Keratinocyte (primary cell): ENCODE measurements at regions not wholly inside any gene's neighbourhood (a gene's known extent, or its start where the extent isn't known, plus 50 kb on each side); places are given as distances from the start of the nearest gene placed in this dataset.

Experiments used
- DNase-seq: peaks from one replicate; pipeline ENCODE4 v3.0.0-alpha.2; 2011; ENCODE audit warnings: low read depth, missing footprints, low spot score
- FAIRE-seq: peaks from 2 replicates; lab custom pipeline; 2011; peaks lifted over from hg19 to GRCh38; lab: Jason Lieb, UNC
- H2AFZ ChIP-seq: 2 replicates; pipeline ENCODE4 v1.6.0; 2012; ENCODE audit warnings: low read length, control low read depth, inconsistent platforms; ENCODE audit not compliant: control insufficient read depth
- H3K27ac ChIP-seq: 2 replicates; pipeline ENCODE4 v1.5.1; 2011; ENCODE audit warnings: low read length; ENCODE audit not compliant: control insufficient read depth, insufficient read depth
- H3K27me3 ChIP-seq: 3 replicates; pipeline ENCODE4 v1.6.0; 2011; ENCODE audit warnings: low read length; ENCODE audit not compliant: control insufficient read depth, insufficient read depth; ENCODE audit errors: extremely low read depth
- H3K36me3 ChIP-seq, 2 experiments: 2 replicates in 1 of 2; 3 replicates in 1 of 2; pipeline ENCODE4 v1.5.1; 2011; ENCODE audit warnings: low read length in 2 of 2, mild to moderate bottlenecking in 1 of 2; ENCODE audit not compliant: control insufficient read depth in 2 of 2, insufficient read depth in 2 of 2; ENCODE audit errors: extremely low read depth in 1 of 2
- H3K4me1 ChIP-seq: 3 replicates; pipeline ENCODE4 v1.5.1; 2011; ENCODE audit warnings: low read length; ENCODE audit not compliant: control insufficient read depth, insufficient read depth; ENCODE audit errors: extremely low read depth
- H3K4me2 ChIP-seq: 3 replicates; pipeline ENCODE4 v1.6.0; 2011; ENCODE audit warnings: low read depth, low read length; ENCODE audit not compliant: control insufficient read depth, insufficient read depth; ENCODE audit errors: extremely low read depth
- H3K4me3 ChIP-seq, 3 experiments: fragments of 200-600 bp in 1 of 3; sonication (generic) in 1 of 3; 2 replicates in 2 of 3; 3 replicates in 1 of 3; pipeline ENCODE4 v1.5.1; 2011 to 2016; ENCODE audit warnings: low read length in 3 of 3, mild to moderate bottlenecking in 3 of 3, control low read depth in 2 of 3, inconsistent platforms in 1 of 3, low read depth in 1 of 3, mixed read lengths in 1 of 3, mixed run types in 1 of 3, moderate library complexity in 1 of 3; ENCODE audit not compliant: control insufficient read depth in 2 of 3, insufficient read depth in 2 of 3; ENCODE audit errors: extremely low read depth in 1 of 3
- H3K79me2 ChIP-seq: 2 replicates; pipeline ENCODE4 v1.6.0; 2012; ENCODE audit warnings: low read length; ENCODE audit not compliant: control insufficient read depth, insufficient read depth
- H3K9ac ChIP-seq: 3 replicates; pipeline ENCODE4 v1.6.0; 2011; ENCODE audit warnings: low read length; ENCODE audit not compliant: control insufficient read depth, insufficient read depth; ENCODE audit errors: extremely low read depth
- H3K9me1 ChIP-seq: 3 replicates; pipeline ENCODE4 v1.6.0; 2011; ENCODE audit warnings: low read length; ENCODE audit not compliant: control insufficient read depth, insufficient read depth; ENCODE audit errors: extremely low read depth
- H3K9me3 ChIP-seq: 2 replicates; pipeline ENCODE4 v1.5.1; 2012; ENCODE audit warnings: low read depth, low read length; ENCODE audit not compliant: control insufficient read depth
- H4K20me1 ChIP-seq: 3 replicates; pipeline ENCODE4 v1.6.0; 2011; ENCODE audit warnings: low read length; ENCODE audit not compliant: control insufficient read depth, insufficient read depth; ENCODE audit errors: extremely low read depth
- EZH2 ChIP-seq: IDR thresholded peaks from one replicate; pipeline ENCODE4 v1.6.1; 2012; ENCODE audit warnings: inconsistent platforms, mild to moderate bottlenecking, low read length, moderate library complexity
- dilution Hi-C: fragments of 300-500 bp; cut with MboI; formaldehyde crosslinking; loops from one replicate; pipeline ENCODE4 v1.7.0; 2020; ENCODE audit warnings: low sequenced_read_pairs; ENCODE audit not compliant: extremely low pct_ligation_motif_present
- TF ChIP-seq, protein P1 (sequence below), 3 experiments: IDR thresholded peaks in 1 of 3; conservative IDR thresholded peaks in 1 of 3; optimal IDR thresholded peaks in 1 of 3; 2 replicates in 2 of 3; 3 replicates in 1 of 3; pipeline versions ENCODE3 to v1.5.1; 2011; ENCODE audit warnings: low read length in 3 of 3, mild to moderate bottlenecking in 3 of 3, moderate library complexity in 2 of 3, control low read depth in 1 of 3, inconsistent platforms in 1 of 3; ENCODE audit not compliant: insufficient read depth in 2 of 3; ENCODE audit errors: extremely low read depth in 1 of 3

DNA sequence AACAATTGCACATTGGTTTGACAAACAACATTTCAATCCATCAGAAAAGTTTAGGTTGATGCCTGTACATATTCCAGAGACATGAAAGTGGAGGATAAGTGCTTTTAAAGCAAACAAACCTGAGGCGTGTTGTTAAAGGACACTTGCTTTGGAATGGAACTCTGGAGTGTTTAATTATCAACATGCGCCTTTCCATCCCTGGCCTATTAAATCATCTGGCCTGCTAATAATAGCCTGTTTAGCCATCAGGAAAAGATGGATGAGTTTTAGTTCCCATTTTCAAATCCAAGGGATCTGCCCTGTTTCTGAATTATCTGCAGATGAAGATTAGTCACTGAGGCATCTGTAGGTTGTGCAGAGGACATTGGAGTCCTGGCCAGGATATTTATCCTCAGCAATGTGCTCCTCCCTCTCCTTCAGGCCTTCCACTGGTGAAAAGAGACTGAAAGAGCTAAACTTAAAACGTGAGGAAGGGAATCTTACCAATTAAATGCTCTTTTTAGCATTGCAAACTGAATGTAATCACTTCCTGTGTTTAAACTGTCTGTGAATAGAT is 388.9 kb downstream of the PPARGC1A start:
- Histone ChIP-seq H3K9me1 (no peaks in the 10 kb centered on the region), H3K36me3 (no peaks in the 10 kb centered on the region), H3K4me2 (no peak overlapping the region), H4K20me1 (no peaks in the 10 kb centered on the region), H3K9ac (no peak overlapping the region), H2AFZ (no peak overlapping the region), H3K9me3 (no peaks in the 10 kb centered on the region), H3K79me2 (no peaks in the 10 kb centered on the region), H3K4me3 (no peak overlapping the region), H3K4me1 (no peaks in the 10 kb centered on the region), H3K27me3 (no peaks in the 10 kb centered on the region), H3K27ac (no peak overlapping the region)
- DNase-seq = no peak
- dilution Hi-C loops = no loop called here
- no peak for FAIRE-seq
- TF ChIP-seq EZH2 = no peak
- TF ChIP-seq, protein P1, sequence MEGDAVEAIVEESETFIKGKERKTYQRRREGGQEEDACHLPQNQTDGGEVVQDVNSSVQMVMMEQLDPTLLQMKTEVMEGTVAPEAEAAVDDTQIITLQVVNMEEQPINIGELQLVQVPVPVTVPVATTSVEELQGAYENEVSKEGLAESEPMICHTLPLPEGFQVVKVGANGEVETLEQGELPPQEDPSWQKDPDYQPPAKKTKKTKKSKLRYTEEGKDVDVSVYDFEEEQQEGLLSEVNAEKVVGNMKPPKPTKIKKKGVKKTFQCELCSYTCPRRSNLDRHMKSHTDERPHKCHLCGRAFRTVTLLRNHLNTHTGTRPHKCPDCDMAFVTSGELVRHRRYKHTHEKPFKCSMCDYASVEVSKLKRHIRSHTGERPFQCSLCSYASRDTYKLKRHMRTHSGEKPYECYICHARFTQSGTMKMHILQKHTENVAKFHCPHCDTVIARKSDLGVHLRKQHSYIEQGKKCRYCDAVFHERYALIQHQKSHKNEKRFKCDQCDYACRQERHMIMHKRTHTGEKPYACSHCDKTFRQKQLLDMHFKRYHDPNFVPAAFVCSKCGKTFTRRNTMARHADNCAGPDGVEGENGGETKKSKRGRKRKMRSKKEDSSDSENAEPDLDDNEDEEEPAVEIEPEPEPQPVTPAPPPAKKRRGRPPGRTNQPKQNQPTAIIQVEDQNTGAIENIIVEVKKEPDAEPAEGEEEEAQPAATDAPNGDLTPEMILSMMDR (optimal IDR thresholded peaks at IDR 0.05 in 1 of 3, IDR thresholded peaks at IDR 0.05 in 1 of 3, conservative IDR thresholded peaks at IDR 0.05 in 1 of 3; ENCODE audit: extremely low read depth in 1 of 3, insufficient read depth in 2 of 3, low read length in 3 of 3) = no peak

DNA sequence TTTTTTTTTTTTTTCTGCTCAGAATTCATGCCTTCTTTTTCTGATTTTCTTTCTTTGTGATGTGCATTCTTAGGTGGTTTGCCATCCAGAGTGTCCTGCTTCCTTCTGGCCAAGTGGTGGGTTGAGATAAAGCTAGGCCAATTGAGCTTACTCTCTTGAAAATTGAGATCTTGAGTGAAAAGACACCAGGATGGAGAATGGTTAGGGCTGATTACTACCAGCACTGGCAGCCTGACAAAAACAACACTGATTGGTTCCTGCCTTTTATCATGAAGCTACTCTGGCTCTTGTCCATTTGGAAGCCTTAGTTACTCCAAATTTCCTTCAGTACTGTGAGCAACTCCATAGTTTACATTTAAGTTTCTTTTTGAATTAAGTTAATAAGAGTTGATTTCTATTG is 404.0 kb downstream of the PPARGC1A start:
- Histone ChIP-seq H4K20me1 (no peaks in the 10 kb centered on the region), H3K27ac (no peak overlapping the region), H3K9ac (no peak overlapping the region), H3K27me3 (no peaks in the 10 kb centered on the region), H3K4me3 (no peak overlapping the region), H3K9me1 (no peaks in the 10 kb centered on the region), H2AFZ (no peak overlapping the region), H3K36me3 (no peaks in the 10 kb centered on the region), H3K4me1 (no peaks in the 10 kb centered on the region), H3K4me2 (no peak overlapping the region), H3K9me3 (no peaks in the 10 kb centered on the region), H3K79me2 (no peaks in the 10 kb centered on the region)
- no peak for DNase-seq
- TF ChIP-seq EZH2 = no peak
- TF ChIP-seq, protein P1 (optimal IDR thresholded peaks at IDR 0.05 in 1 of 3, IDR thresholded peaks at IDR 0.05 in 1 of 3, conservative IDR thresholded peaks at IDR 0.05 in 1 of 3; ENCODE audit: extremely low read depth in 1 of 3, insufficient read depth in 2 of 3, low read length in 3 of 3) = no peak
- dilution Hi-C loops = no loop called here
- FAIRE-seq = no peak
